ENCODE measurements at regions not wholly inside any gene's neighbourhood (a gene's known extent, or its start where the extent isn't known, plus 50 kb on each side); places are given as distances from the start of the nearest gene placed in this dataset.

DNA sequence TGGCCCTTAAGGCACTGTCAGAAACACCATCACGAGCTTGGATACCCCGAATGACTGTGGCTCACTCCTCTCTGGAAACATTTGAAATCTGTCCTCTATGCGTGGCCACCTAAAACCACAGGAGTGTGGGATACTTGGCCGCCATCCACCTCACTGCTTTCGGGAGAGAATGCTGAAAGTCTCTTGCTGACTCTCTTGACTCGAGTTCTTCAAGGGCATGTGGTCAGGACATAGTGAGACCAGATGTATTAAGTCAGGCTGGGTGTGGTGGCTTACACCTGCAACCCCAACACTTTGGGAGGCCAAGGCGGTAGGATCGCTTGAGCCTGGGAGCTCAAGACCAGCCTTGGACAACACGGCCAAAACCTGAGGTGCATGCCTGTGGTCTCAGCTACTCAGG is 174.7 kb upstream of the ALG10B start:
- TF ChIP-seq, protein P1, sequence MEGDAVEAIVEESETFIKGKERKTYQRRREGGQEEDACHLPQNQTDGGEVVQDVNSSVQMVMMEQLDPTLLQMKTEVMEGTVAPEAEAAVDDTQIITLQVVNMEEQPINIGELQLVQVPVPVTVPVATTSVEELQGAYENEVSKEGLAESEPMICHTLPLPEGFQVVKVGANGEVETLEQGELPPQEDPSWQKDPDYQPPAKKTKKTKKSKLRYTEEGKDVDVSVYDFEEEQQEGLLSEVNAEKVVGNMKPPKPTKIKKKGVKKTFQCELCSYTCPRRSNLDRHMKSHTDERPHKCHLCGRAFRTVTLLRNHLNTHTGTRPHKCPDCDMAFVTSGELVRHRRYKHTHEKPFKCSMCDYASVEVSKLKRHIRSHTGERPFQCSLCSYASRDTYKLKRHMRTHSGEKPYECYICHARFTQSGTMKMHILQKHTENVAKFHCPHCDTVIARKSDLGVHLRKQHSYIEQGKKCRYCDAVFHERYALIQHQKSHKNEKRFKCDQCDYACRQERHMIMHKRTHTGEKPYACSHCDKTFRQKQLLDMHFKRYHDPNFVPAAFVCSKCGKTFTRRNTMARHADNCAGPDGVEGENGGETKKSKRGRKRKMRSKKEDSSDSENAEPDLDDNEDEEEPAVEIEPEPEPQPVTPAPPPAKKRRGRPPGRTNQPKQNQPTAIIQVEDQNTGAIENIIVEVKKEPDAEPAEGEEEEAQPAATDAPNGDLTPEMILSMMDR (IDR thresholded peaks at IDR 0.05; ENCODE audit: poor library complexity), result no peak
- no peak for TF ChIP-seq EZH2phosphoT487 (IDR thresholded peaks at IDR 0.05; ENCODE audit: low read depth, severe bottlenecking, unreplicated experiment)
